HepG2 (cell line): ENCODE measurements at regions not wholly inside any gene's neighbourhood (a gene's known extent, or its start where the extent isn't known, plus 50 kb on each side); places are given as distances from the start of the nearest gene placed in this dataset.

Experiments used
- AGO2 ChIP-seq: fragments of 200-400 bp; formaldehyde crosslinking; optimal IDR thresholded peaks from 2 replicates; pipeline ENCODE3; 2017; ENCODE audit warnings: mild to moderate bottlenecking, low read depth, low read length, moderate library complexity
- EP300 ChIP-seq, 3 experiments: sonication (generic) in 1 of 3; formaldehyde crosslinking in 1 of 3; IDR thresholded peaks; 2 replicates each; pipeline versions ENCODE4 v1.5.1 to v1.6.1; 2011 to 2020; ENCODE audit warnings: low read depth in 2 of 3, low read length in 2 of 3, borderline replicate concordance in 1 of 3, improper control_type of control experiment in 1 of 3, mild to moderate bottlenecking in 1 of 3, missing genetic modification reagents in 1 of 3, moderate library complexity in 1 of 3
- KMT2B ChIP-seq: IDR thresholded peaks from 2 replicates; pipeline ENCODE4 v1.6.1; 2016; ENCODE audit warnings: missing genetic modification reagents, missing compliant biosample characterization
- MZF1 ChIP-seq: sonication (generic); formaldehyde crosslinking; IDR thresholded peaks from 2 replicates; pipeline ENCODE4 v1.8.1; 2023; ENCODE audit warnings: mild to moderate bottlenecking, missing genetic modification reagents, borderline replicate concordance
- RERE ChIP-seq: IDR thresholded peaks from 2 replicates; pipeline ENCODE4 v1.6.1; 2016; ENCODE audit warnings: low read depth, missing genetic modification reagents, missing compliant biosample characterization
- RFXANK ChIP-seq: IDR thresholded peaks from 2 replicates; pipeline ENCODE4 v1.6.1; 2016
- RORA ChIP-seq: sonication (generic); formaldehyde crosslinking; IDR thresholded peaks from 2 replicates; pipeline ENCODE4 v1.5.0; 2020; ENCODE audit warnings: mild to moderate bottlenecking, missing genetic modification reagents, moderate library complexity
- SMARCE1 ChIP-seq: fragments of 450-650 bp; IDR thresholded peaks from 2 replicates; pipeline ENCODE4 v1.6.1; 2017; ENCODE audit warnings: borderline replicate concordance
- ZBTB14 ChIP-seq: sonication (generic); formaldehyde crosslinking; IDR thresholded peaks from 2 replicates; pipeline ENCODE4 v1.4.0; 2020; ENCODE audit warnings: missing genetic modification reagents
- ZMYM2 ChIP-seq: sonication (generic); formaldehyde crosslinking; IDR thresholded peaks from 2 replicates; pipeline ENCODE4 v1.8.0; 2022; ENCODE audit warnings: mild to moderate bottlenecking, missing genetic modification reagents
- ZNF501 ChIP-seq: sonication (generic); formaldehyde crosslinking; IDR thresholded peaks from 2 replicates; pipeline ENCODE4 v1.5.1; 2020; ENCODE audit warnings: mild to moderate bottlenecking, moderate library complexity, missing genetic modification reagents
- TF ChIP-seq, protein P1 (sequence below): sonication (generic); formaldehyde crosslinking; conservative IDR thresholded peaks from 2 replicates; pipeline ENCODE4 v1.4.0; 2020; ENCODE audit warnings: missing genetic modification reagents
- TF ChIP-seq, protein P2 (sequence below): sonication (generic); formaldehyde crosslinking; IDR thresholded peaks from 2 replicates; pipeline ENCODE4 v1.4.0; 2020; ENCODE audit warnings: missing genetic modification reagents
- TF ChIP-seq, protein P3 (sequence below): sonication (generic); formaldehyde crosslinking; IDR thresholded peaks from 2 replicates; pipeline ENCODE4 v1.4.0; 2020; ENCODE audit warnings: missing genetic modification reagents, mild to moderate bottlenecking, borderline replicate concordance

- TF ChIP-seq SMARCE1 (no peak), KMT2B (peak; percentile 35; the same call in 1 of the 2 replicates), ZBTB14 (CRISPR knock-in tag) (no peak), RORA (CRISPR knock-in tag) (0 out of 2 replicates have a peak, but pooled peaks have one; percentile 54), ZNF501 (CRISPR knock-in tag) (no peak), RERE (CRISPR knock-in tag) (peak; percentile 81), MZF1 (CRISPR knock-in tag) (no peak), EP300 (IDR thresholded peaks at IDR 0.05; ENCODE audit: low read depth in 2 of 2, low read length in 2 of 2) (peak; percentile 65 to 96; a peak in 3 of 4 replicates), EP300 (CRISPR knock-in tag; IDR thresholded peaks at IDR 0.05; ENCODE audit: borderline replicate concordance) (peak; percentile 88), RFXANK (CRISPR knock-in tag) (peak; percentile 64), ZMYM2 (CRISPR knock-in tag) (peak; percentile 84; the same call in 1 of the 2 replicates), AGO2 (no peak)
- TF ChIP-seq, protein P1, sequence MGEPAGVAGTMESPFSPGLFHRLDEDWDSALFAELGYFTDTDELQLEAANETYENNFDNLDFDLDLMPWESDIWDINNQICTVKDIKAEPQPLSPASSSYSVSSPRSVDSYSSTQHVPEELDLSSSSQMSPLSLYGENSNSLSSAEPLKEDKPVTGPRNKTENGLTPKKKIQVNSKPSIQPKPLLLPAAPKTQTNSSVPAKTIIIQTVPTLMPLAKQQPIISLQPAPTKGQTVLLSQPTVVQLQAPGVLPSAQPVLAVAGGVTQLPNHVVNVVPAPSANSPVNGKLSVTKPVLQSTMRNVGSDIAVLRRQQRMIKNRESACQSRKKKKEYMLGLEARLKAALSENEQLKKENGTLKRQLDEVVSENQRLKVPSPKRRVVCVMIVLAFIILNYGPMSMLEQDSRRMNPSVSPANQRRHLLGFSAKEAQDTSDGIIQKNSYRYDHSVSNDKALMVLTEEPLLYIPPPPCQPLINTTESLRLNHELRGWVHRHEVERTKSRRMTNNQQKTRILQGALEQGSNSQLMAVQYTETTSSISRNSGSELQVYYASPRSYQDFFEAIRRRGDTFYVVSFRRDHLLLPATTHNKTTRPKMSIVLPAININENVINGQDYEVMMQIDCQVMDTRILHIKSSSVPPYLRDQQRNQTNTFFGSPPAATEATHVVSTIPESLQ (CRISPR knock-in tag), result no peak
- TF ChIP-seq, protein P2, sequence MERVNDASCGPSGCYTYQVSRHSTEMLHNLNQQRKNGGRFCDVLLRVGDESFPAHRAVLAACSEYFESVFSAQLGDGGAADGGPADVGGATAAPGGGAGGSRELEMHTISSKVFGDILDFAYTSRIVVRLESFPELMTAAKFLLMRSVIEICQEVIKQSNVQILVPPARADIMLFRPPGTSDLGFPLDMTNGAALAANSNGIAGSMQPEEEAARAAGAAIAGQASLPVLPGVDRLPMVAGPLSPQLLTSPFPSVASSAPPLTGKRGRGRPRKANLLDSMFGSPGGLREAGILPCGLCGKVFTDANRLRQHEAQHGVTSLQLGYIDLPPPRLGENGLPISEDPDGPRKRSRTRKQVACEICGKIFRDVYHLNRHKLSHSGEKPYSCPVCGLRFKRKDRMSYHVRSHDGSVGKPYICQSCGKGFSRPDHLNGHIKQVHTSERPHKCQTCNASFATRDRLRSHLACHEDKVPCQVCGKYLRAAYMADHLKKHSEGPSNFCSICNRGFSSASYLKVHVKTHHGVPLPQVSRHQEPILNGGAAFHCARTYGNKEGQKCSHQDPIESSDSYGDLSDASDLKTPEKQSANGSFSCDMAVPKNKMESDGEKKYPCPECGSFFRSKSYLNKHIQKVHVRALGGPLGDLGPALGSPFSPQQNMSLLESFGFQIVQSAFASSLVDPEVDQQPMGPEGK (CRISPR knock-in tag), result peak; percentile 86
- TF ChIP-seq, protein P3, sequence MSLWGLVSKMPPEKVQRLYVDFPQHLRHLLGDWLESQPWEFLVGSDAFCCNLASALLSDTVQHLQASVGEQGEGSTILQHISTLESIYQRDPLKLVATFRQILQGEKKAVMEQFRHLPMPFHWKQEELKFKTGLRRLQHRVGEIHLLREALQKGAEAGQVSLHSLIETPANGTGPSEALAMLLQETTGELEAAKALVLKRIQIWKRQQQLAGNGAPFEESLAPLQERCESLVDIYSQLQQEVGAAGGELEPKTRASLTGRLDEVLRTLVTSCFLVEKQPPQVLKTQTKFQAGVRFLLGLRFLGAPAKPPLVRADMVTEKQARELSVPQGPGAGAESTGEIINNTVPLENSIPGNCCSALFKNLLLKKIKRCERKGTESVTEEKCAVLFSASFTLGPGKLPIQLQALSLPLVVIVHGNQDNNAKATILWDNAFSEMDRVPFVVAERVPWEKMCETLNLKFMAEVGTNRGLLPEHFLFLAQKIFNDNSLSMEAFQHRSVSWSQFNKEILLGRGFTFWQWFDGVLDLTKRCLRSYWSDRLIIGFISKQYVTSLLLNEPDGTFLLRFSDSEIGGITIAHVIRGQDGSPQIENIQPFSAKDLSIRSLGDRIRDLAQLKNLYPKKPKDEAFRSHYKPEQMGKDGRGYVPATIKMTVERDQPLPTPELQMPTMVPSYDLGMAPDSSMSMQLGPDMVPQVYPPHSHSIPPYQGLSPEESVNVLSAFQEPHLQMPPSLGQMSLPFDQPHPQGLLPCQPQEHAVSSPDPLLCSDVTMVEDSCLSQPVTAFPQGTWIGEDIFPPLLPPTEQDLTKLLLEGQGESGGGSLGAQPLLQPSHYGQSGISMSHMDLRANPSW (CRISPR knock-in tag), result peak; percentile 72; the same call in 1 of the 2 replicates
These were observed 439.2 kb upstream of the SOX9 start (continued) for GRCh38 chr17:71681427-71682173.
